DMS114 treated with DMSO at 0.1 percent for 48 hours (cell line): ENCODE measurements at regions not wholly inside any gene's neighbourhood (a gene's known extent, or its start where the extent isn't known, plus 50 kb on each side); places are given as distances from the start of the nearest gene placed in this dataset.

Source experiments
- DNase-seq: peaks from one replicate; lab custom pipeline; 2025; ENCODE audit not compliant: unreplicated experiment; lab: John Stamatoyannopoulos, UW

DNA sequence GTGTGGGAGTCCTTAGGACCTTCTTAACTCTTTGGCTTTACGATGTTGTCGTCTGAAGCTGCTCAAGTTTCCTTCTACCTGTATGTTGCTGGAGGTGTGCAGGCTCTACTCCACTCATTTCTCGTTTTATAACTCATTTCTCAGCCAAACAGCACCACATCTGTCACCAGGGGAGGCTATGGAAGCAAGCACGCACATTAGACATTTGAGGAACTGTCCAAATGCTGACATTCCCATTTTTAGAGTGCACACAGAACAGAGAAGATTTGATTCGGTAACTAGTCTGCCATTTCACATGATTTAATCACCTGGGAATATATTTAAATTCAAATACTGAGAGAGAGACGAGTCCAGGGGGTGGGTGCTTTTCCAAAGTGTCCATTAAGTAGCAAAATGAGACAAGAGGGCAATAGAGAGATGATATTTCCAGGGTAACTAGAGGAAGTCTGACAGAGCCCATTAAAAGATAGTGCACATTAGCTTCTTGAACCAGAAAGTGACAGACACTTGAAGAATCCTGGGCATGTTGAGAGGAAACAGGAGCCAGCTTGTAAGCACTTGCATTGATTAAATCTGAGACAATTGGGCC lies 793.3 kb downstream of the TDRD15 start:
- no peak for DNase-seq

DNA sequence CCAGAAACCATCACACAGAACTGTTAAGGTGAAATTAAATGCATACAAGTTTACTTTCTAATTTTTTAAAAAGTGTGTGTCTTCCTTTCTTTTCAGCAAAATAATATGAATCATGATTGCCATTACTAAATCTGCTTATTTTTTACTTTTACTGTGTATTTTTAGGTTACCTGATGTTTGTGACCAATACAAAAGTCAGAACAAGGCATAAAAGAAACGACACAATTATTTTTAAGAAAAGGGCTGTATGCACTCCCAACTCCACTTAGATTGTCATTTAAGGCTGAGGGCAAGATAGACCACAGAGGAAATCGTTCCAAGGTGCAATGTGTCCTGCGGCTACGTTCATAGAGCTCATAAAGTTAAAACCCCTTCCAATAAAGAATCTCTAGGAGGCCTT lies 797.0 kb downstream of the TDRD15 start:
- no peak for DNase-seq

DNA sequence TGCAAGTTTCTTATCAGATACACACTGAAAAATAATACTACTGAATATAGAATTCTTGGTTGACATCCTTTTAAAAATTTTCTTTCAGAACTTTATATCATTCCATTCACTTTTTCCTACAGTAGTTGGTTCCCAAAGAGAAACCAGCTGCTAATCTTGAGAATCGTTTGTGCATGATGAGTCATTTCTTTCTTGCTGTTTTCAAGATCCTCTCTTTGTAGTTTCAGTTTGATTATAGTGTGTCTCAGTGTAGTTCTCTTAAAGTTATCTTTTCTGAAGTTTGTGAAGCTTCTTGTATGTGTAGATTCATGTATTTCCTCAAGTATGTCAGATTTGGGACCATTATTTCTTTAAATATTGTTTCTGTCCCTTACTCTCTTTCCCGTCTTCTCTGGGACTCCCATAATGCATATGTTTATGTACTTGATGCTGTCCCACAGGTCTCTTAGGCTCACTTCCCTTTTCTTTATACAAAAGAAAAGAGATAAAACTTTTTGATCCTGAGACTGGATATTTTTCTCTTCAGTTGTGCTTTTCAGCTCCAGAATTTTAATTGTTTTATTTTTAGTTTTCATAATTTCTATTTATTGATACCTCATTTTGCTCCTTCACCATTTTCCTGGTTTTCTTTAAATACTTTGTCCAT lies 801.0 kb downstream of the TDRD15 start:
- no peak for DNase-seq

DNA sequence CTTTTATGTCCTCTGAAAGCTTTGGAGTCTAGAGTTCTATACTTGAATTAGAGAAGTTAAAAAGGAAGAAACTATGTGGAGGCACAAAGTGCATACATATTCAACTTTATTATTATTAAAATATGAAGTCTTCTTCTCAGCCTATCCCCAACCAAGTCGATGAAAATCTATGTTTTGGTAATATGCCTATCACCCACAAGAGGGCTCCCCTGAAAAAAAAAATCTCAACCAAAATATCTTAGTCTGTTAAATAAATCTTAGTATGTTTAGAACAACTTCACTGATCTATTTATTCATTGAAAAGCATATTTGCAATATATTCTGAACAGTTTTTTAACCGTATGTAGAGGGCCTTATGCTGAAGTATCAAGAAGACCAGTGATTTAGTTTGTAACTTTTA lies 804.5 kb downstream of the TDRD15 start:
- DNase-seq: no peak

DNA sequence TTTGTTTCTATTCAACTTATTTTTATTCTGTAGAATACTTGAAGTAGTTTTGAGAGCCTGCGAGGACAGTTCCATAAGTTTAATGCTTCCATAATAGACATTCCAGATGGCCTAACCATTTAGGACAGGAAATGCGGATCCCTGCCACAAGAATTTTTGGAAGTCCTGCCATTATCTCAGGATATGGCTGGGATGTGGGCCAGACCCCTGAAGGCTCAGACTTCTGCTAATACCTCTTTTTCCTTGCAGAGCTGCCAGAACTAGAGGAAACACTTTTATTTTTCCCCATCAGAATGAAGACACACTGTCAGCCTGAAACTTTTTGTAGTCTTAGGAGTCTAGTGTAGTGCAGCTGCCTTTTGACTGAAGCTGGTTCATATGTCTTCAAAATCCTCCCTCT lies 806.5 kb downstream of the TDRD15 start:
- no peak for DNase-seq

DNA sequence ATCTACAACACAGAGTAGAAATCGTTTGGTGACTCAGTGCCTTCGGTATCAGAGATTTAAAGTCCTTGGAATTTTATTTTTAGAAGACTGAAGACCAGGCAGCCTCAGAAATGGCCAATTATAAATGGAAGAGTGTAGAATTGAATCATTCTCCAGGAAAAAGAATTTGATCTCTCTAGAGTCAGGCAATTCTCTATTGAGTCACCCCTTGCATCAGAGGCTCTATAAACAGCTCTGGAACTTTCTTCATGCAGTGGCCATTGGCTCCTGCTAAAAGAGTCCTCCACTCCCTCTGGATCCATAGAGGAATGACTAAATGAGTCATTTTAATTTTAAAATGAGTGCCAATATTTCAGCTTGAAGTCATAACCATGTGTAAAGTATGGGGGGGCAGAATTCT lies 816.2 kb downstream of the TDRD15 start:
- DNase-seq: no peak

DNA sequence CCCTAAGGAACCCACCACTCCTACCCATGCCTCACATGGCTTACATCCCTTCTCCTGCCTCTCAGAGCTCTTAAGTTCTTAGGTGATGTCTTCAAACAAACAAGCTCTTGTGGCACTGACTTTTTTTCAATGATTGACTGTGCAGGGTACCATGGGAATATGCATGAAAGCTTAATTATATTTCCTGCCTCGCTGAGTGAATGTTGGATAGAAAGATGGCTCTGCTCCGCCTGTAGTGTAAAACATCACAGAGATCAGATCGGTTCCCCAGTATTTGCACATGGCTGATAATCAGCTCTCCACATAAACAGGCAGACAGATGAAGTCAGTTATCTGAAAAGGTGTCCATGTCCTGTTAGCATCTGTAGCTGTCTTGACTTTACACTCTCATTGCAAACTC lies 820.8 kb downstream of the TDRD15 start:
- DNase-seq: no peak

DNA sequence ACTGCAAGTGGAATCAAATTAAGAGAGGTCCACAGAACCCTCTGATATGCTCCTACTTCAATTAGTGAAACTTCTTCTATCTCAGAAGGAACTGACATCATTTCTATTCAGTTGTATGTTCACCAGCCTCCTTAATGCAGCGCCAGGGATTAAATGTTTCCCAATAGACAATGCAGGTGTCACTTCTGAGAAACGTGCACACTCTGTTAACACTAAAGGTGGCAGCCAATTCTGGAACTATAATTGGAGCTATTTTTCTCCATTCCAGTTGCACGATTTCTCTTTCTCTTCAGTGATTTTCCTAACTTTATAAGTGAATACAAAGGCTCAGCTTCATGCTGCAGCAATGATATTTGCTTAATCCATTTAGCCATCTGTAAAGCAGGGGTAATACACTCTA lies 821.9 kb downstream of the TDRD15 start:
- DNase-seq: no peak

DNA sequence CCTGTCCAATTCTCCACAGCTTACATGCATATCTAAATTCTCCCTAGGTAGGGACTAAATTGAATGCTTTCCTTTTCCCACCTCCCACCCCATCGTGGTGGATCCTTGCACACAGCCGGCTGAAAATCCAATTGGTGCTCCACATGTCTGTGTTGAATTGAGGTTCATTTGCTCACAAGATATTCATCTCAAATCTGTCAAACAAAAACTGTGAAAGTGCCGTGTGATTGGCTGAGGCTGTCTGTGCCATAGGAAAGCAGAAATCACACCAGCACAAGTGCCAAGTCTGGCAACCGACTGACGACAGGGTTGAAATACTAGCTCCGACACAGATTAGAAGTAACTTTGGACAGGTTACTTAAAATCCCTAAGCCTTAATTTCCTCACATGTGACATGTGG lies 823.3 kb downstream of the TDRD15 start:
- no peak for DNase-seq

DNA sequence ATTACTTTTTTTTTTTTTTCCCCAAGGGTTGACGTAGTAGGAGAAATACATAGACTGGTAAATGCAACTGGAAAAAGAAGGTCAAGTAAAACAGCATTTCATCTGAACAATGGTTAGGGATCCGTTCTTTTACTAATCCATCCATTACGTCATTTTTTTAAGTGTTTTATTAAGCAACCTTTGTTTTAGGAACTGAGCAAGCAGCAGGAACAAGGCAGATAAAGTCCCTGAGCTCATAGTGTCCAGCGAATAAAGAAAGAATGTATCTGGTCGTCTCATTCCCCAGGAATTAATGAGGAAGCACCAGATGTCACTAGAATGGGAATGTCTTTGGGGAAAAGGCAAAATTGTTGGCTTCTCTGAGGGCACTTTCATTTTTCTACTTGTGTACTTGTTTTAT lies 842.4 kb downstream of the TDRD15 start:
- DNase-seq: no peak

DNA sequence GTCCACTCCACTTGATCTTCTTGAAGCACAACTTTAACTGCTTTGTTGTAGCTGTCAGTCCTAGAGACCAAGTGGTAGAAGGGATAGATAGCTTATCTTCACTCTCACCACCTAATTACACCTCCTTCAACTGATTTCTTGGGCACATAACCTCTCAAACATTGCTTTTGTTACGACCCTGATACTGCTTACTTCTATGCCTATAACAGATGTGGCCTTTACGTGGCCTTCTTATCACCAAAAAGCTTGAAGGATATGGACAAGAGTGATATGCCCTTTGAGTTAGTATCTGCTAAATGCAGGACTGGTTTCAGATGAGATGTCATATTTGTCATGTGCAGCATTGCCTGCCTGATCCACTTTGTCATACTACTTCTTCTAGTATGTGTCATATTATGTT lies 847.2 kb downstream of the TDRD15 start:
- no peak for DNase-seq

DNA sequence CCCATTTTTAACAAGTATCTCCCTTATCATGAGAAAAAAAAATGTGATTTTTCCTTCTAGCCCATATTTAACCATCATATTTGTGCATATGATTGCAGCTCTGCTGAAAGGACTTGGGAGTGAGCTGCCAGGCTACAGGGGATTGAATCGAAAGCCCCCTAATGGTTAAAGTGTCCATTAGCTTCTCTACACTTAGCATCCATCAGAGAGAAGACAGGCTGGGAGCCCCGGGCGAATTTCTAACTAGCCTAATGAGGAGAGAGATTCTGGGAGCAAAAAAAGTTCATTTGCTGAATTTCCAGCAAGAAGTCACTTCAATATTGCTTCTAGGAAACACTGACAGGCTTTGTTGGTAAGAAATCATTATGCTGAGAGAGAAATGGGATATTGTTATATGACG lies 848.8 kb downstream of the TDRD15 start:
- DNase-seq: no peak

DNA sequence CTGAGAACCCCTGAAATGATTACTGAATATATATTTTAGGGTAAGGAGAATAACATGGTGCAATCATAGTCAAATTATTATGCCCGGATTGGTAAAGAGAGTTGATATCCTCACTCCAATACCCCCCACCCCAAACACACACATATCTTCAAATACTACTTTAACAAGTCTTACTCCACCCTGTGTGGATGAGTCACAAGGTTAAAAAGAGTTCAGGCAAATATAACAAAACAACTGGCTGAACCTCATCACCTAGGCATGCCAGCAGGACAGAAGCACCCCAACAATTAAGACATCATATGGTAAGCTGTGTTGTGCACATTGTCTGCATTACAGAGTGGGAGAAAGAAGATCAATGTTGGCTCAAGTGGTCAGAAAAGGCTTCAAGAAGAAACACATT lies 857.4 kb downstream of the TDRD15 start:
- no peak for DNase-seq

DNA sequence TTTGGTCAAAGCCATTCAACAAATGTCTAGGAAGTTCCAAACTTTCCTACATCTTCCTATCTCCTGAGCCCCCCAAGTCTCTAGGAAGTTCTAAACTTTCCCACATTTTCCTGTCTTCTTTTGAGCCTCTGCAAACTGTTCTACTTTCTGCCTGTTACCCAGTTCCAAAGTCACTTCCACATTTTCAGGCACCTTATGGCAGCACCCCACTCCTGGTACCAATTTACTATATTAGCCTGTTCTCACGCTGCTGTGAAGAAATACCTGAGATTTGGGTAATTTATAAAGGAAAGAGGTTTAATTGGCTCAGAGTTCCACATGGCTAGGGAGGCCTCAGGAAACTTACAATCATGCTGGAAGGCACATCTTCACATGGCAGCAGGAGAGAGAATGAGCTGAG lies 869.2 kb downstream of the TDRD15 start:
- DNase-seq: no peak

DNA sequence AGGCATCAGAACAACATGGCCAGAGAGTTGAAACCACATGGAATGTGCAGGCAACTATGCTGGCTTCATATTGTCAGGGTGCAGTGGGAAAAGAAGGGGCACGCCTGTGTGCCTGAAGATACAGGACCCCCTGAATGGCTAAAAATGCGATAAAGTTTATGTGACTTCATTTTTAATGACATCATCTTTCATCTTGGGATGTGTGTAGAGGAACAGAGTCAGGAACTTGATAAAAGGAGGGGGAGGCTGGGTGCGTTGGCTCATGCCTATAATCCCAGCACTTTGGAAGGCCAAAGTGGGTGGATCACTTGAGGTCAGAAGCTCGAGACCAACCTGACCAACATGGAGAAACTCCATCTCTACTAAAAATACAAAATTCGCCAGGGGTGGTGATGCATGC lies 872.6 kb downstream of the TDRD15 start:
- DNase-seq: no peak

DNA sequence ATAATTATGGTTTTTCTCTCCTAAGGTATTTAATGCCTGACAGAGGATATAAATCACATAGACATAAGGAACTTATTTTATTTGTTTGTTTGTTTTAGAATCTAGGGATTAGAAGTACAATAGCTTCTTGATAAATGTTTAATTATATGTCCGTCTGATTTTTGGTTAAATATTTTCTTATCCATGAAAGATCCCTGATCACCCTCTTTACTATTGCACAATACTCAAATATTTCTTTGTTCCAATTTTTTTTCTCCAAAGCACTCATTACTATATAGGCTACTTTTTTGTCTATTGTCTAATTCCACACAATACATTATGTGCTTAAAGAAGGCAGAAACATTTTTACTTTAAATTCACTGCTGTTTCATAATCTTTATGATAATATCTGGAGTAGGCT lies 875.8 kb downstream of the TDRD15 start:
- DNase-seq: no peak

DNA sequence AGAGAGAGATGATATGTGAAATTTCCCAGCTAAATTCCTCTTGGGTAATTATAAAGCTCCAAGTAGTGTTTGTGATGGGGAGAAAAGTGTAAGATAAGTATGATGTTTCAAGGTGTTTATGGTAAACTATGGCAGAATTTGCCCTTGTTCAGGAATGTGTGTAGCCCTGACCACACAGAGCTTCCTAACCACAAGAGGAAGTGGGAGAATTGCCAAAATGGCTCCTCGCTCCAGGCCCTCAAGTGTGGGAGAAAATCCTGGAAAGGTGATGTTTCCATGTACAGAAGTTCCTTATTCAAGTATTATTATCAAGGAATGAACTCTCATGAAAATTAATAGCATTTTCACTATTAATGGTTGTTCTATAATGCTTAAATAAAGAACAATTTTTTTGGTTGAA lies 878.3 kb downstream of the TDRD15 start:
- no peak for DNase-seq

DNA sequence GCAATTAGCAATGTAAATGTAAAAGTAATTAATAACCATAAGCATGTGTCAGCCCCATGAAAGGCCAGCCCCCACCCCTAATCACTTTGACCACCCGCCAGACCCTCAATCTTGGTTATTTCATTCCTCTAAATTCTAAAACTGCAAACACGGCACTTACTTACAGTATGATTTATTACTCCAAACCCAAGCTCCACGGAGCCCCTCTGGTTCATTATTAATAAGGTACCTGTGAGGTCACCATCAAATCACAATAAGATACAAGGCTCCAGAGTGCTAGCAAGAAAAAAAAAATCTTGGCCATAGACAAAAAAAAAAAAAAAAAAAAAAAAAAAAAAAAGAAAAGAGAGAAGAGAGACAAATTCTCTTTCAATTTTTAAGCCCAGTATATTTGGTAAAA lies 879.5 kb downstream of the TDRD15 start:
- no peak for DNase-seq

DNA sequence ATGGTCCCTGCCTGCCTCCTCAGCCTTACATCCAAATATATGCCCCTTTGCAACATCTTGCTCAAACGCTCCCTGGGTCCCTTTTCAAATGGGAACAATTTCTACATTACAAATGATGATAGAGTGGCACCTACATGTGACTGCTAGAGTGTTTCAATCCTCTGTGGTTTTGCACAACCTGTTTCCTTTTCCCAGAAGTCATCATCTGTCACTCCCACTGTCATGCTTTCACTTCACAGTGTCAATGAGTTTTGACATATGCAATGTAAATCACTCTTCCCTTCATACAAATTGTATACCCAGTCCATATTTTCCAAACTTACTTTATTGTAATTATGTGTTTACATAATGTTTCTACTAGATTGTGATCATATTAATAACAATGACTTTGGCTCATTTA lies 887.3 kb downstream of the TDRD15 start:
- DNase-seq: no peak

DNA sequence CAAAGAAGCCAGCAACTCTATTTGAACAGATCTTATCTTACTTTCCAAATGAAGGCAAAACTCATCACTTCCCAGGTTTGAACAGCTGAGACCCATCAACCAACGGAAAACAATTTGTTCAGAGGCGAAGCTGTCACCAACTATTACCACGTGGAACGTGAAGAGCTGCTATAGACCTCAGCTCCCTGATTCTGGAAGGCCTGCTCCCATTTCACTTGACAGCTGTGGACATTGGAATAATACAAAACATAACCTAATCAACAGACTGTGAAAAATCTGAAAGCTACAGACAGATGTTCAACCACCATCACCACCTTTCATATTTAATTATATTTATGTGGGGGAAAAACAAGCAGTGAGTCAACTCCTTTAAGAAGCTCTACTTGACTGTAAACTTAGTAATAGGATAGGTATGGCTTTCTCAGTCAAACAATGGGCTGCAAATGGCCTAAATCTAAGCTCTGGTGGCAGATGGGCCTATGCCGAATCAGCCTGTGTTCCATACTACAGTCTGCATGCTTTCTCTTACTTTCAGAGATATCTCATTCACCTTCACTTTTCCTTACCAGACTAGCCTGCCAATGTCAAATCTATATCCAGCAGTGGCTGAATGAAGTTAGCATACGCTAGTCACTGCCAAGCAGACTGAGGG lies 896.4 kb downstream of the TDRD15 start:
- no peak for DNase-seq

DNA sequence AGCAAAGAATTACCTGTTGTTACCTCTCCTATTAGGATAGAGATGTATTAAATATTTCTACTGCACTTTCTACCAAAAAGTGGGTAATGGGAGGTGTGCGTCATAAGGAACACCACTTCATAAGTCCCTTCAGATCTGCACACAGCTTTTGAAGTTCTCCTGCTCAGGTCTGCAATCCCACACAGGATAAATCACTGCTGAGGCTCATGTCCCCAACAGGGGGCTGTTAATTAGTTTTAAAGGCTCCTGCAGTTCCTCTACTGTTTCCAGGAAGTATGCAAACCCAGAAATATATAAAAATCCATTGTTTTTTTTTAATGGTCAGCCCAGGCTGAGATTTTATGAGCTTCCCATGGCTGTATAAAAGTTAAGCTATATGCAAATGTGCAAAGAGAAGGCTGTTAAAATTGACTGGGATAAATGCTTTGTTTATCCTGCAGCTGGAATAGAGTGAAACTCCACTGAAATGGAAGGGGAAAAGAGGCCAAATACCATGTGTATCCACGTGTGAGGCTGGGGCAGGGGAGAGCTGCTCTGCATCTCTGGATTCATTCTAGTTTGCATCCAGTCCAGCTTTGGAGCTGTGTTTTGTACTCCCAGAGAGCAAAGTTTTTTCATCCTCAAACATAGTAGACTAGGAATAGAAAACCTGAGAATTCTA lies 903.7 kb downstream of the TDRD15 start:
- DNase-seq: no peak

DNA sequence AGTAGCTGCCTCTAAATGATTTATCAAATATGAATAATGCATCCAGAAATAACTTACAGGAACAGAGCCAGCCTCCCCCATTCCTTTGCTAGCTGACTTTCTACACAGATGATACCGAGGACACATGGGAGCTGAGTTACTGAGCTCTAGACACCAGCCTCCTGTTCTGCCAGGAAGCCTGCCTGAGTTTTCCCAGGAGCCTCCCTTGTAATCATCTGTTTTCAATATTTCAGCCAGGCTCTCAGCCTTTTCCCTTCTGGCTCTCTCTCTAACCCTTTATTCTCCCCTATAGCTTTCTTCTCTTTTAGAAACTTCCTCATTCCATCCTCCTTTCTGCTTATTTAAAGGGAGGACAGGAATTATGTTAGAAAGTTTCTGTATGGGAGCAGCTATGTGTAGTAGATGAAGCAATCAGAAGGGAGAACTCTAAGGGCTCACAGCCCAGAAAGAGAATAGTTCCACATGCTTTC lies 911.6 kb downstream of the TDRD15 start:
- no peak for DNase-seq
